Skin epidermis (tissue), 12 donors: ENCODE measurements at regions not wholly inside any gene's neighbourhood (a gene's known extent, or its start where the extent isn't known, plus 50 kb on each side); places are given as distances from the start of the nearest gene placed in this dataset.
"Not testable (repeated sequence)": the region's sequence is repeated elsewhere in the genome, so short reads cannot be mapped to it uniquely, and the experiment has no call there.

Experiments
- H3K27ac ChIP-seq, 21 experiments: fragments of 200-600 bp; sonication (generic) in 11 of 21; one replicate each; pipeline ENCODE4 v1.5.0; 2020; ENCODE audit warnings: mild to moderate bottlenecking in 3 of 21, inconsistent platforms in 2 of 21, moderate library complexity in 2 of 21
- H3K4me3 ChIP-seq, 7 experiments: fragments of 200-600 bp; sonication (generic) in 2 of 7; one replicate each; pipeline ENCODE4 v1.5.0; 2020; ENCODE audit warnings: inconsistent platforms in 2 of 7, mild to moderate bottlenecking in 2 of 7, moderate library complexity in 1 of 7

DNA sequence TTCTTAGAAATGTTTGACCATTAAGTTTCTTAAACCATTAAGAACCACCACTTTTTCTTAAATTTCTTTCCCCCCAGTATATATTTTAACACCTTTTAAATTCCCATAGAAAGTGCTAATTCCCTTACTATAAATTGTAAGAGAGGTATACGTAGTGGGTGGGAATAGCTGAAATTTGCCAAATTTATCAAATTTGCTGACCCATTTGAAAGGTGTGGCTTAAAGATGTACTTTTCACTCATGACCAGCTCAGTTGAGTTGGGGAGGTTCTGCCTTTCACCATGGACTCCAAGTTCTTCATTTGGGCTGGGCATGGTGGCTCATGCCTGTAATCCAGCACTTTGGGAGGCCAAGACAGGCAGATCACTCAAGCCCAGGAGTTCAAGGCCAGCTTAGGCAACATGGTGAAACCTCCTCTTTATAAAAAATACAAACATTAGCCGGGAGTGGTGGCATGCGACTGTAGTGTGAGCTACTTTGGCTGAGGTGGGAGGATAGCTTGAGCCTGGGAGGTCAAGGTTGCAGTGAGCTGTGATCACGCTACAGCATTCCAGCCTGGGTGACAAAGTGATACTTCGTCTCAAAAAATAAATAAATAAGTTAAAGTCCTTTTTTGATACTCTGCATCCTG, 133.2 kb downstream of the MRPL57 start:
- no peak overlapping the region for H3K4me3 ChIP-seq
- no peak overlapping the region for H3K27ac ChIP-seq

DNA sequence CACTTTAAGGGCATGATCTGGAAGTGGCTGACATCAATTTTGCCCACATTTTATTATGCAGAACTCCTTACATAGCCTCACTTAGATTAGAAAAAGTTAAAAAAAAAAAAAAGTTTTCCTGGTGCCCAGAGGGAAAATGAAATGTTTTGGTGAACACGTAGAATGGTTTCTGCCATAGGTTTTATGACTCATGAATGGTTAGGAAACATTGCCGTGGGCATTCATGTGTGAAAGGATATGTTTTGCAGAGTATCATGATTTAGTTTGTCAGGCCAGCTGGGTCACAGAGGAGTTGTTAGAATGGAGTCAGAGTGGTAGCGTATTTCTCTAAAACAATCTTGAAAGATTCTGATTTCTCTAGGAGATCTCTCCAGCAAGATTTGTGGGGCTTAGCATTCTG, 133.8 kb downstream of the MRPL57 start:
- Histone ChIP-seq H3K27ac (no peak overlapping the region), H3K4me3 (no peak overlapping the region)

DNA sequence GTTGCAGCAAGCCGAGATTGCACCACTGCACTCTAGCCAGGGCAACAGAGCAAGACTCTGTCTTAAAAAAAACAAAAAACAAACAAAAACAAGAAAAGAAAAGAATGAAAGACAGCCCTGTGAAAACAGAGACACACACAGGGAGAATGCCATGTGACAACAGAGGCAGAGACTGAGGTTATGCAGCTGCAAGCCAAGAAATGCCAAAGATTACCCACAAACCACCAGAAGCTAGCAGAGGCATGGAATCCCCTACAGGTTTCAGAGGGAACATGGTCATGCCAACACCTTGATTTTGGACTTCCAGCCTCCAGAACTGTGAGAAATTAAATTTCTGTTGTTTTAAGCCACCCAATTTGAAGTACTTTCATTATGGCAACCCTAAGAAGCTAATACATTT, 138.5 kb downstream of the MRPL57 start:
- H3K27ac ChIP-seq, H3K4me3 ChIP-seq: not testable (repeated sequence)

DNA sequence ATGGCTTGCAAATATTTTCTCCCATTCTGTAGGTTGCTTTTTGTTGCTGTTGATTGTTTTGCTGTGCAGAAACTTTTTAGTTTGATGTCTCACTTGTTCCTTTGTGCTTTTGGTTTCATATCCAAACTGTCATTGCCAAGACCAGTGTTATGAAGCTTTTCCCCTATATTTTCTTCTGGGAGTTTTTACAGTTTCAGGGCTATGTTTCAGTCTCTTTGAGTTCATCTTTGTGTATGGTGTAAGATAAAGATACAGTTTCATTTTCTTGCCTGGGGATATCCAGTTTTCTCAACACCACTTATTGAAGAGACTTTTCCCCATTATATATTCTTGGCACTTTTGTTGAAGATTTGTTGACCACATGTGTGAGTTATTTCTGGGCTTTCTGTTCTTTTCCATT, 139.9 kb downstream of the MRPL57 start:
- H3K27ac ChIP-seq, result no peak overlapping the region
- no peak overlapping the region for H3K4me3 ChIP-seq

DNA sequence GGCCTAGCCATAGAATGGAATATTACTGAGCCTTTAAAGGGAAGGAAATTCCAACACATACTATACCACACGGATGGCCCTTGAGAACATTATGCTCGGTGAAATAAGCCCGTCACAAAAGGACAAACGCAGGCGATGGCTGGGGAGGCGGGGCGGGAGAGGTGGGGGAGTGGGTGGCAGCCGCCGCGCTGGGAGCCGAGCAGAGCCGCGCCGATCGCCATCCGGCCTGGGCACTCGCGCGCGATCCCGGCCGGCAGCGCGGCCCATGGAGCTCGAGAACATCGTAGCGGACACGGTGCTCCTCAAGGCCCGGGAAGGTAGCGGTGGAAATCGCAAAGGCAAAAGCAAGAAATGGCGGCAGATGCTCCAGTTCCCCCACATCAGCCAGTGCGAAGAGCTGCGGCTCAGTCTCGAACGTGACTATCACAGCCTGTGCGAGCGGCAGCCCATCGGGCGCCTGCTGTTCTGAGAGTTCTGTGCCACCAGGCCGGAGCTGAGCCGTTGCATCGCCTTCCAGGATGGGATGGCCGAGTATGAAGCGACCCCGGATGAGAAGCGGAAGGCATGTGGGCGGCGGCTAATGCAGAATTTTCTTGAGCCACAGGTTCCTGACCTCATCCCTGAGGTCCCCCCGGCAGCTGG, 140.1 kb downstream of the ZDHHC20 start:
- peak overlapping the region in 3 of 7 experiments; percentile 14 to 34 (median 19) for H3K4me3 ChIP-seq
- H3K27ac ChIP-seq, result peak overlapping the region in 1 of 21 experiments; percentile 16

DNA sequence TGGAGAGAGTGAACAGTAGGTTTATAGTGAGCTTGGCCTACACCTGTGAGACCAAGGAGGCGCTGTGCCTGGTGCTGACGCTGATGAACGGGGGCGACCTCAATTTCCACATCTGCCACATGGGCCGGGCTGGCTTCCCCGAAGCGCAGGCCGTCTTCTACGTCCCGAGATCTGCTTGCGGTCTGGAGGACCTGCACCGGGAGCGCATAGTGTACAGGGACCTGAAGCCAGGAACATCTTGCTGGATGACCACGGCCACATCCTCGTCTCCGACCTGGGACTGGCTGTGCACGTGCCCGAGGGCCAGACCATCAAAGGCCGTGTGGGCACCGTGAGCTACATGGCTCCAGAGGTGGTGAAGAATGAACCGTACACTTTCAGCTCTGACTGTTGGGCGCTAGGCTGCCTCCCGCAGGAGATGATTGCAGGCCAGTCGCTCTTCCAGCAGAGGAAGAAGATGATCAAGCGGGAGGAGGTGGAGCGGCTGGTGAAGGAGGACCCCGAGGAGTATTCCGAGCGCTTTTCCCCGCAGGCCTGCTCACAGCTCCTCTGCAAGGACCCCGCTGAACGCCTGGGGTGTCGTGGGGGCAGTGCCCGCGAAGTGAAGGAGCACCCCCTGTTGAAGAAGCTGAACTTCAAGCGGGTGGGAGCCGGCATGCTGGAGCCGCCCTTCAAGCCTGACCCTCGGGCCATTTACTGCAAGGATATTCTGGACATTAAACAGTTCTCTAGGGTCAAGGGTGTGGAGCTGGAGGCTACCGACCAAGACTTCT, 139.0 kb downstream of the ZDHHC20 start:
- Histone ChIP-seq H3K27ac (no peak overlapping the region), H3K4me3 (no peak overlapping the region)

DNA sequence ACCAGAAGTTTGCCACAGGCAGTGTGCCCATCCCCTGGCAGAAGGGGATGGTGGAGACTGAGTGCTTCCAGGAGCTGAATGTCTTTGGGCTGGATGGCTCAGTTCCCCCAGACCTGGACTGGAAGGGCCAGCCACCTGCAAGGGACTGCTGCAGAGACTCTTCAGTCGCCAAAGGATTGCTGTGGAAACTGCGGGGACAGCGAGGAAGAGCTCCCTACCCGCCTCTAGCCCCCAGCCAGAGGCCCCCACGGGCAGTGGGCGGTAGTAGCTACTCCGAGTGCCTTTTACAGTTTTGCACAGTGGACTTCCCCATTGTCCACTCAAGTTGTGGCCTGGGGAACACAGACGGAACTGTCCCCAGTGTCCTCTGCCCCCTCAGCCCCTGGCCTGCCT, 138.5 kb downstream of the ZDHHC20 start:
- H3K4me3 ChIP-seq, result no peak overlapping the region
- no peak overlapping the region for H3K27ac ChIP-seq

DNA sequence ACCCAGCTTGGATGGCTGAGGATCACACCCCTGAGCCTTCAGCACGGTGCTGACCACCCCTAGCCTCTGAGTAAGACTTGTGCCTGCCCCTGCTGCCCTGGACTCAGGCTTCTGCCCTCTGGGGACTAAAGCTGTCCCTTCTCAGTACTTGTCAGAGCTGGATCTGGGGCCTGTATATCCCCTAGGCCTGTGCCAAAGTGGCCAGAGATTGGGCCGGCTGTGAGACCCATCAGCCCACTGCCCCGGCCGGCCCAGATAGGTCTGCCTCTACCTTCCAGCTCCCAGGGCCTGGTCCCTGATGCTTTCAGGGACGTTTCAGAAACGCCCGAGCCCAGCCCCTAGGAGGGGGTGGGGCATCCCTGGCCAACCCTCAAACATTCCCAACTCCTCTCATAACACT, 137.8 kb downstream of the ZDHHC20 start:
- Histone ChIP-seq H3K27ac (no peak overlapping the region), H3K4me3 (no peak overlapping the region)

DNA sequence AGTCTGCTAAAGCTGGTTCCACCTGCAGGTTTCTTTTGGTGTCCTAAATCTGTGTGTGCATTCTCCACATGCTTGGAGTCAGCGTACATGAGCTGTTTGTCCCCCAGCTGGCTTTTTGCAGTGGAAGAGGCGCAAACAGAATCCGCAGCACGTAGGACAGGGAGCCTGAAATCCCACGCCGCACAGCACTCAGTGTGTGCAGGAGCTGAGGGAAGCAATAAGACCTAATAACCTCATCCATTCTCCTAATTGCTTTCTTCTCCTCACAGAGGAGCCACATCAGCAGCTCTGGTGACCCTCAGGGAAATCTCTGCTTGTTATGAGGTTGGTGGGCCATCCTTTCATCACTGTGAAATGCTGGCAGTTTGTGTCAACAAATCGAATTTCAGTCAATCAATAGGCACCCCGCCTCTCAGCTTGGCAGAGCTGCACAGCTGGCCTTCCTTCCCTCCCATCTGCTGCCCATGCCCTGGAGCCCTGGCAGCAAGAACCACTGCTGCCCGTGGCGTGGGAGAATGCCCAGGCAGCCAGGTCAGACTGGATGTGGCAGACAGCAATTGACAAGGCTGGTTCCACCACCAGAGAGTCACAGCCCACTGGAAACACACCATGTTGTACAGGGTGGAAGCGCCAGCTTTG, 136.7 kb downstream of the ZDHHC20 start:
- Histone ChIP-seq H3K27ac (no peak overlapping the region), H3K4me3 (no peak overlapping the region)
